ENCODE measurements at regions not wholly inside any gene's neighbourhood (a gene's known extent, or its start where the extent isn't known, plus 50 kb on each side); places are given as distances from the start of the nearest gene placed in this dataset.

- no peak overlapping the region for H3K27ac ChIP-seq
These were observed 115.4 kb upstream of the PPP2R2B start for GRCh38 chr5:146993876-146994530.

GRCh38 chr5:146995878-146996277, 117.3 kb upstream of the PPP2R2B start:
- no peak overlapping the region for H3K27ac ChIP-seq
- no peak for TF ChIP-seq ZFX (IDR thresholded peaks at IDR 0.05)
- TF ChIP-seq, protein P1, sequence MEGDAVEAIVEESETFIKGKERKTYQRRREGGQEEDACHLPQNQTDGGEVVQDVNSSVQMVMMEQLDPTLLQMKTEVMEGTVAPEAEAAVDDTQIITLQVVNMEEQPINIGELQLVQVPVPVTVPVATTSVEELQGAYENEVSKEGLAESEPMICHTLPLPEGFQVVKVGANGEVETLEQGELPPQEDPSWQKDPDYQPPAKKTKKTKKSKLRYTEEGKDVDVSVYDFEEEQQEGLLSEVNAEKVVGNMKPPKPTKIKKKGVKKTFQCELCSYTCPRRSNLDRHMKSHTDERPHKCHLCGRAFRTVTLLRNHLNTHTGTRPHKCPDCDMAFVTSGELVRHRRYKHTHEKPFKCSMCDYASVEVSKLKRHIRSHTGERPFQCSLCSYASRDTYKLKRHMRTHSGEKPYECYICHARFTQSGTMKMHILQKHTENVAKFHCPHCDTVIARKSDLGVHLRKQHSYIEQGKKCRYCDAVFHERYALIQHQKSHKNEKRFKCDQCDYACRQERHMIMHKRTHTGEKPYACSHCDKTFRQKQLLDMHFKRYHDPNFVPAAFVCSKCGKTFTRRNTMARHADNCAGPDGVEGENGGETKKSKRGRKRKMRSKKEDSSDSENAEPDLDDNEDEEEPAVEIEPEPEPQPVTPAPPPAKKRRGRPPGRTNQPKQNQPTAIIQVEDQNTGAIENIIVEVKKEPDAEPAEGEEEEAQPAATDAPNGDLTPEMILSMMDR (conservative IDR thresholded peaks at IDR 0.05), result no peak

More at GRCh38 chr5:146993876-146994530, 115.4 kb upstream of the PPP2R2B start:
- no peak for TF ChIP-seq ZFX (IDR thresholded peaks at IDR 0.05)
- TF ChIP-seq, protein P1 (conservative IDR thresholded peaks at IDR 0.05), result no peak

GRCh38 chr5:147015405-147015804, 136.8 kb upstream of the PPP2R2B start:
- TF ChIP-seq, protein P1 (conservative IDR thresholded peaks at IDR 0.05), result no peak
- no peak for TF ChIP-seq ZFX (IDR thresholded peaks at IDR 0.05)
- no peak overlapping the region for H3K27ac ChIP-seq

- TF ChIP-seq ZFX (IDR thresholded peaks at IDR 0.05), result no peak
- TF ChIP-seq, protein P1 (conservative IDR thresholded peaks at IDR 0.05), result no peak
- H3K27ac ChIP-seq, result no peak overlapping the region
These were observed 138.6 kb upstream of the PPP2R2B start for GRCh38 chr5:147017191-147017590.

GRCh38 chr5:147017621-147018020, 139.1 kb upstream of the PPP2R2B start:
- H3K27ac ChIP-seq, result no peak overlapping the region

GRCh38 chr5:147018812-147019211, 140.3 kb upstream of the PPP2R2B start:
- TF ChIP-seq, protein P1 (conservative IDR thresholded peaks at IDR 0.05), result no peak
- TF ChIP-seq ZFX (IDR thresholded peaks at IDR 0.05), result no peak
- no peak overlapping the region for H3K27ac ChIP-seq

More at GRCh38 chr5:147017621-147018020, 139.1 kb upstream of the PPP2R2B start:
- no peak for TF ChIP-seq ZFX (IDR thresholded peaks at IDR 0.05)
- TF ChIP-seq, protein P1 (conservative IDR thresholded peaks at IDR 0.05), result no peak

- no peak overlapping the region for H3K27ac ChIP-seq
- TF ChIP-seq, protein P1 (conservative IDR thresholded peaks at IDR 0.05), result no peak
- no peak for TF ChIP-seq ZFX (IDR thresholded peaks at IDR 0.05)
These were observed 158.2 kb upstream of the PPP2R2B start for GRCh38 chr5:147036691-147037245.

All from C4-2B (cell line).